GM21381 (cell line): ENCODE measurements at regions not wholly inside any gene's neighbourhood (a gene's known extent, or its start where the extent isn't known, plus 50 kb on each side); places are given as distances from the start of the nearest gene placed in this dataset.

ENCODE experiments used
- ATAC-seq: cut with Tn5 transposase; IDR thresholded peaks from one replicate; pipeline ENCODE4 v1.9.1; 2021; ENCODE audit warnings: mild to moderate bottlenecking, moderate library complexity; ENCODE audit not compliant: unreplicated experiment

DNA sequence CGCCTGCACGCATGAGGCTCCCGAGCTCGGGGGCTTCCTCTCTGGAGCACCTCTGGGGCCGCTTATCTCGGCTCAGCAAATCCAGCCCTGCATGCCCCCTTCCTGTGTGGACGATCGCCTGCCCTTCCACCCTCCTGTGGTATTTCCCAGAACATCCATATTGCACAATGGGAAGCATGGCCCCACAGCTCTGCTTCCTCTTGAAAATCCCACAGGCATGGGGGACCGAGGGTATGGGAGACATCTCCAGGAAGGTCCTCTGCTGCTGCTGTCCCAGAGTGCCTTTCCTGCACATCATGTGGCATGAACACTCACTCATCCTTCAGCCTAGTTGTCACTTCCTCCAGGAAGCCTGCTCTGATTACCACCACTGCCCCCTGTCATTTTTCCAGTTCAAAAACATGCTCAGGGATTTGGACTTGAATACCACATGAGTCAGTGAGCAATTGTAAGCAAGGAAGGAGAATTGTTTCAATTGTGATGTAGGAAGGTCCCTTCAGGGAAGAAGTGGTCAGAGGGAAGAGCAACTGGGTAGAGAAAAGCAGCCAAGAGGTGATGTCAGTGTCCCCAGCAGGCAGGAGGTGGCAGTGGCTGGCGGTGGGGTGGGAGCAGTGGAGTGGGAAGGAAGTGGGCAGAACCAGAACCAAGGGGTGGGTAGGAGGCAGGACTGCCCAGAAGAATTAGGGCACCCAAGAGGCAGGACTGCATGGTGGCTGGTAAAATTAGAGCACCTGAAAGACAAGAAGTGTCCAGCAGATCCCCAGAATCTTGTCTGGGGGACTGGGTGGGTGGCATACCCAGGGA, 67.5 kb upstream of the ZMIZ1 start:
- no peak for ATAC-seq

DNA sequence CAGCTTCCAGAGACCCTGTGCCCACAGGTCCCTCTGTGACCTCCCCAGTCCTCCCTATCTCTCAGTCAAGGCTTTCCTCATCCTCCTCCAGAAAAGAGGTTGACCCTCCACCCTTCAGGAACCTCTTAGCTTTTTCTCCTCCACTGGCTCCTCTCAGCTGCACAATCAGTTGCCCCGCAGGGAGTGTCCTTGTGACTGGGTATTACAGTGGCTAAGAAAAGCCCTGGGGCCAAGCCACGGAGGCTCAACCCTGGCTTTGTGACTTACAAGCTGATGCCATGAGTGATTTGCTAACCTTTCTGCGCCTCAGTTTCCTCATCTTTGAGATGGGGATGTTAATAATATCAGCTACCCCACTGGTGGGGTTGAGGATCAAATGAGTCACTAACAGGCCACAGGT, 66.4 kb upstream of the ZMIZ1 start:
- ATAC-seq = no peak

GRCh38 chr10:79003183-79004100, 65.3 kb upstream of the ZMIZ1 start:
- no peak for ATAC-seq

GRCh38 chr10:79004311-79004710, 64.5 kb upstream of the ZMIZ1 start:
- ATAC-seq = no peak

- no peak for ATAC-seq
Measured at GRCh38 chr10:79005126-79005810, 63.5 kb upstream of the ZMIZ1 start.

DNA sequence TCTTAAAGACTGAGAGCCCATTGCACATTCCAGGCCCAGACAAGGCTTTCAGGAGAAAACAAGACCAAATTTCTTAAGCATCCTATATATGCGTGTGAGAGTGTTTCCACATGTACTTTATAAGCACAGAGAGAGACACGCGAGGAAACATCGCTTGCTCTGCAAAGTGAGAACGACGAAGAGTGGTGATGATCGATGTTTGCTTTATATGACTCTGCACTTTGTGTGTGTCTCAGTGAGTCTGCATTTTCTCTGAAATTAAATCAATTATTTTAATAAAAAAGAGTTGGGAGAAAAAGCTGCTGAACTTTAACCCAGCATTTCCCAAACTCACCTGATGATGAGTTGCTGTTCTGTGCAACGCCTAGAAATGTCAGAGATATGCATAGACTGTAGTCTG, 61.7 kb upstream of the ZMIZ1 start:
- ATAC-seq = no peak

GRCh38 chr10:79007421-79008319, 61.1 kb upstream of the ZMIZ1 start:
- ATAC-seq = no peak

- no peak for ATAC-seq
Measured at GRCh38 chr10:79009145-79009544, 59.6 kb upstream of the ZMIZ1 start.

- no peak for ATAC-seq
Measured at GRCh38 chr10:79012567-79012966, 56.2 kb upstream of the ZMIZ1 start.

GRCh38 chr10:79013406-79013987, 55.3 kb upstream of the ZMIZ1 start:
- ATAC-seq = no peak

- ATAC-seq = no peak
Measured at GRCh38 chr10:79014796-79015195, 54.0 kb upstream of the ZMIZ1 start.

- ATAC-seq = no peak
Measured at GRCh38 chr10:79017882-79018520, 50.8 kb upstream of the ZMIZ1 start.

- no peak for ATAC-seq
Measured at GRCh38 chr10:79018521-79019011, 50.2 kb upstream of the ZMIZ1 start.
